Psoas muscle (tissue), 7 donors: ENCODE measurements at regions not wholly inside any gene's neighbourhood (a gene's known extent, or its start where the extent isn't known, plus 50 kb on each side); places are given as distances from the start of the nearest gene placed in this dataset.

Experiments used
- ATAC-seq, 4 donors: fragments of 200-7000 bp; cut with Tn5 transposase; one replicate each; pipeline ENCODE4 v1.9.1; 2020; ENCODE audit warnings: moderate library complexity in 3 of 4, mild to moderate bottlenecking in 2 of 4
- DNase-seq, 2 donors: peaks; one replicate each; pipeline ENCODE4 v3.0.0-alpha.2; 2020
- H3K27ac ChIP-seq: fragments of 200-600 bp; one replicate; pipeline ENCODE4 v1.8.0; 2022
- H3K27me3 ChIP-seq, 3 donors: fragments of 200-600 bp in 1 of 3; one replicate each; pipeline versions ENCODE4 v1.6.1 to v1.8.0; 2013 to 2022; ENCODE audit warnings: low read length in 2 of 3, mild to moderate bottlenecking in 2 of 3, moderate library complexity in 1 of 3; ENCODE audit not compliant: insufficient read depth in 3 of 3
- H3K36me3 ChIP-seq, 2 donors: fragments of 200-600 bp in 1 of 2; one replicate each; pipeline versions ENCODE4 v1.6.1 to v1.8.0; 2013 to 2022; ENCODE audit warnings: low read depth in 1 of 2, mild to moderate bottlenecking in 1 of 2, moderate library complexity in 1 of 2; ENCODE audit not compliant: insufficient read depth in 1 of 2
- H3K4me1 ChIP-seq: fragments of 200-600 bp; one replicate; pipeline ENCODE4 v1.8.0; 2022
- H3K4me3 ChIP-seq: fragments of 200-600 bp; one replicate; pipeline ENCODE4 v1.8.0; 2022; ENCODE audit warnings: mild to moderate bottlenecking
- H3K9me3 ChIP-seq: fragments of 200-600 bp; one replicate; pipeline ENCODE4 v1.8.0; 2022
- whole genome bisulfite sequencing, 3 donors: extraction: QIAGEN DNeasy Blood & Tissue Kit; methylation state at CpG; one replicate each; pipeline versions ENCODE4 v1.1.6 to v1.1.7; 2013; 5-methylcytosine and 5-hydroxymethylcytosine counted together
- intact Hi-C, 2 donors: fragments of 100-400 bp; cut with DNase I; formaldehyde crosslinking; loops; one replicate each; pipeline versions ENCODE4 v1.11.0 to v1.14.2; 2022
- TF ChIP-seq, protein P1 (sequence below): fragments of 200-600 bp; IDR thresholded peaks from one replicate; pipeline ENCODE4 v1.8.0; 2022; ENCODE audit warnings: antibody characterized with exemption
- donor health status: healthy with polysubstance abuse.
- donor health status: DM: no; HTN: no; CAD: no; lungs with moderate emphysema.
- donor health status: Bipolar disorder and iron deficiency.
- donor health status: healthy.
- donor health status: DM: yes; HTN: yes; CAD: no.
- donor health status: DM: no; HTN: no; CAD: no.
- donor health status: DM: yes; HTN: yes; CAD: no.

DNA sequence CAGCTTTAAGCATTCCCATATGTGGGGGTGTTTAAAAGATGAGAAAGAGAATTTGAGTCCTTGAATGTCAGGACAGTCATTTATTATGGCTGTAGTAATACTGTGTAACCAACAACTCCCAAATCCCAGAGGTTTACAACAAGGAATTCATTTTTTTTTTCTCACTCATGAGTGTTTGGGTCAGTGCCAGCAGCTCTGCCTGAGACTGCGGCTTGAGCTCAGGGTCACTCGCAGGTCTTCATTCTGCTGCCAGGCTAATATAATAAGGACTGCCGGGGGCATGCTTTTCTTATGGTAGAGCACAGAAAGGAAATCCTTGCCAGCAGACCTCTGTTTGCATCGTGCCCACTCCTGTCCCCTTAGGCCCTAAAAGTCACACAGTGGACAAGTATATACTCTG lies 277.9 kb upstream of the LMCD1 start:
- intact Hi-C loops = no loop called here
- 6 to 13% (median 7%) methylated on average over 4 of the region's 4 CpGs for WGBS, 3 donors
- no peak for ATAC-seq
- Histone ChIP-seq H3K9me3 (no peaks in the 10 kb centered on the region), H3K4me3 (no peak overlapping the region), H3K27ac (no peak overlapping the region), H3K4me1 (peaks cover 8% of the 10 kb centered on the region), H3K27me3 (no peaks in the 10 kb centered on the region), H3K36me3 (no peaks in the 10 kb centered on the region)
- no peak for DNase-seq
- TF ChIP-seq, protein P1, sequence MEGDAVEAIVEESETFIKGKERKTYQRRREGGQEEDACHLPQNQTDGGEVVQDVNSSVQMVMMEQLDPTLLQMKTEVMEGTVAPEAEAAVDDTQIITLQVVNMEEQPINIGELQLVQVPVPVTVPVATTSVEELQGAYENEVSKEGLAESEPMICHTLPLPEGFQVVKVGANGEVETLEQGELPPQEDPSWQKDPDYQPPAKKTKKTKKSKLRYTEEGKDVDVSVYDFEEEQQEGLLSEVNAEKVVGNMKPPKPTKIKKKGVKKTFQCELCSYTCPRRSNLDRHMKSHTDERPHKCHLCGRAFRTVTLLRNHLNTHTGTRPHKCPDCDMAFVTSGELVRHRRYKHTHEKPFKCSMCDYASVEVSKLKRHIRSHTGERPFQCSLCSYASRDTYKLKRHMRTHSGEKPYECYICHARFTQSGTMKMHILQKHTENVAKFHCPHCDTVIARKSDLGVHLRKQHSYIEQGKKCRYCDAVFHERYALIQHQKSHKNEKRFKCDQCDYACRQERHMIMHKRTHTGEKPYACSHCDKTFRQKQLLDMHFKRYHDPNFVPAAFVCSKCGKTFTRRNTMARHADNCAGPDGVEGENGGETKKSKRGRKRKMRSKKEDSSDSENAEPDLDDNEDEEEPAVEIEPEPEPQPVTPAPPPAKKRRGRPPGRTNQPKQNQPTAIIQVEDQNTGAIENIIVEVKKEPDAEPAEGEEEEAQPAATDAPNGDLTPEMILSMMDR = no peak

DNA sequence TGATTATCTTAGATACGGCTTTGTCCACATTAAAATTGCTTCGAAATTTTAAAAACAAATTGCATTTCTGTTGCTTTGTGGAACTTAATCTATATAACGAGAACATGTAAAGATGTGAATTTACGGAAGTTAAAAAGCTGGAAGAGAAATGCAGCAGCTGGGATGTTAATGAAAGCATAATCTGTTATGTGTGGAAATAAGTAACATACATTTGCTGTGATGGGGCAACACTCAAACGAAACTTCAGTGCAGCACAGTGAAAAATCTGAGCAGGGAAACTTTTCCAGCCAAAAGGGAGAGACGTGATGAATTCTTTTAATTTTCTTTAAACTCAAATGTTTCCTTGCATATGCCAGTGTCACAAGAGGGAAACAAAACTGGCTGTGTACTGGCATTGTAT lies 276.7 kb upstream of the LMCD1 start:
- intact Hi-C loops = no loop called here
- DNase-seq = no peak
- H3K27ac ChIP-seq = no peak overlapping the region
- no peaks in the 10 kb centered on the region for H3K36me3 ChIP-seq
- no peak overlapping the region for H3K4me3 ChIP-seq
- no peaks in the 10 kb centered on the region for H3K9me3 ChIP-seq
- TF ChIP-seq, protein P1 = no peak
- H3K4me1 ChIP-seq = peaks cover 8% of the 10 kb centered on the region
- ATAC-seq = no peak
- 66 to 74% (median 74%) methylated on average over 6 of the region's 6 CpGs for WGBS, 3 donors
- no peaks in the 10 kb centered on the region for H3K27me3 ChIP-seq

DNA sequence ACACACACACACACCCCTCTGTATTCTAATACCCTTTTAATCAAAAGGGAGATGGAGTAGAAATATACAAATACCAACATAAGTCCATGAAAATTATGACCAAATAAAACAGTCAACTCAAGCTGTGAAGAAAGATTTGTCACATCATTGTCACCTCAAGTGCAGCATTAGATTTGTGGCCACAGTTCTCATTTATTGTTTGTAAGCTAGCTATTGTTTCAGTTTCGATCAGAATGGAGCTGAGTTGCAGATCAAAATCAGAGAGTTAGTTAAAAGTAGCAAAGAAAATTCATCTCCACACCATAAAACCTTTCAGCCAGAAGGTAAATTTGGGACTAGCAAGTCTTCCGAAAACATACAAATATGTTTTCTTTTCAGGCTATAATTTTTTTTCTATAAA lies 267.7 kb upstream of the LMCD1 start:
- ATAC-seq (no peak), DNase-seq (no peak)
- Histone ChIP-seq H3K27ac (no peak overlapping the region), H3K36me3 (no peaks in the 10 kb centered on the region), H3K4me3 (no peak overlapping the region), H3K9me3 (no peaks in the 10 kb centered on the region), H3K4me1 (peaks cover 14% of the 10 kb centered on the region), H3K27me3 (no peaks in the 10 kb centered on the region)
- intact Hi-C loops = no loop called here
- TF ChIP-seq, protein P1 = no peak
- 86 to 93% (median 92%) methylated on average over 2 of the region's 2 CpGs for WGBS, 3 donors

DNA sequence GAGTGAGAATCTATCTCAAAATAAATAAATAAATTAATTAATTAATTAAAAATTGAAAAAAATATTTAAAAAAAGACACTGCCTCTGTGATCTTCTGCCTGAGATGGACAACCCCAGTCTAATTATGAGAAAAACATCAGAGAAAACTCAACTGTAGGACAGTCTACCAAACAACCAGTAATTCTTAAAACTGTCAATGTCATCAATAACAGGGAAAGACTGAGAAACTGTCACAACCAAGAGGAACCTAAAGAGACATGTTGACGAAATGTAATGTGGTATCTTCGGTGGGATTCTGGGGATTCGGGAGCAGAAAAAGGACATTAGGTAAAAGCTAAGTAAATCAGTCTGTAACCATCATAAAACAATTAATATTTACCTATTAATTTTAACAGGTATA lies 265.4 kb upstream of the LMCD1 start:
- 77 to 94% (median 80%) methylated on average over 3 of the region's 3 CpGs for WGBS, 3 donors
- no peak for ATAC-seq
- H3K36me3 ChIP-seq = no peaks in the 10 kb centered on the region
- TF ChIP-seq, protein P1 = no peak
- H3K27ac ChIP-seq = no peak overlapping the region
- H3K4me3 ChIP-seq = no peak overlapping the region
- peaks cover 14% of the 10 kb centered on the region for H3K4me1 ChIP-seq
- H3K27me3 ChIP-seq = no peaks in the 10 kb centered on the region
- no peaks in the 10 kb centered on the region for H3K9me3 ChIP-seq
- no peak for DNase-seq
- intact Hi-C loops = no loop called here

DNA sequence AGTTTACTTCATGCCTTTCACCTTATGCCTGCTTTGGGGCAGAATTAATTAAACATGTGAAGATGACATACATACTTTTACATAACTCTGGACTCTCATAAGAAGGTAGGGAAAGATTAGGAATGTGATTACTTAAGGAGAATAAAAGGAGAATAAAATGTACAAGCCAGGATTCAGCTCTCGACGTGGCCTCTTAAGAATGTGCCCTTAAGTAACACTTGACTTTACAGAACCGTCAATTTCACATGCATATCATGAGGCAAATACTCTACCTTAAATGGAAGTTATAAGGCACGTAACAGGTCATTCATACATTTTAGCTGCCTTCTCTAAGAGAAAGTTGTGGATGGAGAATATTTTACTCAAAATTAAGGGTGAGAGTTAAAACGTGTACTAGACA lies 263.7 kb upstream of the LMCD1 start:
- no peak for ATAC-seq

More for the DNA sequence above, 263.7 kb upstream of the LMCD1 start:
- Histone ChIP-seq H3K36me3 (no peaks in the 10 kb centered on the region), H3K27ac (no peak overlapping the region), H3K27me3 (no peaks in the 10 kb centered on the region), H3K9me3 (no peaks in the 10 kb centered on the region), H3K4me3 (no peak overlapping the region), H3K4me1 (peaks cover 14% of the 10 kb centered on the region)
- WGBS, 3 donors = 34 to 56% (median 35%) methylated on average over 5 of the region's 5 CpGs
- intact Hi-C loops = no loop called here
- TF ChIP-seq, protein P1 = no peak
- no peak for DNase-seq
